GM21528 (cell line): ENCODE measurements at regions not wholly inside any gene's neighbourhood (a gene's known extent, or its start where the extent isn't known, plus 50 kb on each side); places are given as distances from the start of the nearest gene placed in this dataset.

Experiments used
- ATAC-seq: cut with Tn5 transposase; IDR thresholded peaks from one replicate; pipeline ENCODE4 v1.9.1; 2021; ENCODE audit warnings: mild to moderate bottlenecking, moderate library complexity; ENCODE audit not compliant: unreplicated experiment, low FRiP score

DNA sequence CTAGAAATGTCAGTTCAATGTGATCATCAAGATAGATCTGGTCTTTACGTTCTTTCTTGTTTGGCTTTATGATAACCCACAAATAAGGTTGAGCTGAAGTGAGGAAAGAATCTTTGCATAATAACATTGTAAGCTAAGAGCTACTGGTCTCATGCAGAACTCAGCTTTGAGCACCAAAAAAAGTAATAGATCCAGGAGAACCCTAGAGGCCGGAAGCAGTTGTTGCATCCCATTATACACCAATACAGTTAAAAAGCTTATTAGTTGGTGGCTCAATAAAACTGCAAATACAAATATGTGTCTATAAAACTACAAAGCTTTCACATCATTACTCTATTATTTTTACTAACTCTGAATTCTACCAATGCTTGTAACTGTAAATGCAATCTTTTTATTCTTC lies 85.5 kb upstream of the NUDT12 start:
- no peak for ATAC-seq

GRCh38 chr5:103646698-103647614 lies 84.4 kb upstream of the NUDT12 start:
- no peak for ATAC-seq

- no peak for ATAC-seq
Observed at GRCh38 chr5:103645816-103646215, 83.2 kb upstream of the NUDT12 start.

DNA sequence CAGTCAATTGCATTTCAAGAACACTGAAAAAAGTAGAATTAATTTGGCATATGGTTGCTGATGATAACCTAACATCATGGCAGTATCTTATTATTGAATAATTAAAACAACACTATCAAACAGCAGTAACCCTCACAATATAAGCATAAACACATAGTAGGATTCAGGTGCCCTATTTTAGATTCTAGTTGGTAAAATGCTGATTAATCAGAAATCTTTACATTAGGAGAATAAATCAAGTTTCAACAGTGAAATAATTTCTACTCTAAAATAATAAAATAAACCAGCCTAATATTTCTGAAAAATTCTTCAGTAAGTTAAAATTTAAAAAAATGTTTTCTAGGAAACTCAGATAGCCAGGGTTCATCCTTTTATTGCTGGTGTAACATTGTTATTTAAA lies 76.4 kb upstream of the NUDT12 start:
- no peak for ATAC-seq

DNA sequence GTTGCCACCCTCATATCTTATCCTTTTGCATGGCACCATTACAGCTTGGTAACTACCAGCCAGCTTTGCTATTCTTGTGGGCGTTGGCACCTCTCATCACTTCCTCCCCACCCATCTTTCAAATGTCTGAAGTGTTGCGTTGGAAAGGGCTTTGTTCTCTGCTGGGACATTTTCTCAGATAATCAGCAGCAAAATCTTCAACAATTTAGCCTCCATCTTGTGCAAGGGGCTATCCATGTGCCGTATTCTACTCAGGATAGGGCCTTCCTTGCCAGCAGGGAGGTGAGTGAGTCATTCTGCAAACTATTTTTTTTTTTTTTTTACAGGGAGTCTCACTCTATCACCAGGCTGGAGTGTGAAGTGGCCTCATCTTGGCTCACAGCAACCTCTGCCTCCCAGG lies 62.1 kb upstream of the NUDT12 start:
- no peak for ATAC-seq

- no peak for ATAC-seq
Observed at GRCh38 chr5:103624035-103624480, 61.5 kb upstream of the NUDT12 start.

- no peak for ATAC-seq
Observed at GRCh38 chr5:103623425-103623824, 60.8 kb upstream of the NUDT12 start.

- ATAC-seq = no peak
Observed at GRCh38 chr5:103621548-103621930, 59.0 kb upstream of the NUDT12 start.

DNA sequence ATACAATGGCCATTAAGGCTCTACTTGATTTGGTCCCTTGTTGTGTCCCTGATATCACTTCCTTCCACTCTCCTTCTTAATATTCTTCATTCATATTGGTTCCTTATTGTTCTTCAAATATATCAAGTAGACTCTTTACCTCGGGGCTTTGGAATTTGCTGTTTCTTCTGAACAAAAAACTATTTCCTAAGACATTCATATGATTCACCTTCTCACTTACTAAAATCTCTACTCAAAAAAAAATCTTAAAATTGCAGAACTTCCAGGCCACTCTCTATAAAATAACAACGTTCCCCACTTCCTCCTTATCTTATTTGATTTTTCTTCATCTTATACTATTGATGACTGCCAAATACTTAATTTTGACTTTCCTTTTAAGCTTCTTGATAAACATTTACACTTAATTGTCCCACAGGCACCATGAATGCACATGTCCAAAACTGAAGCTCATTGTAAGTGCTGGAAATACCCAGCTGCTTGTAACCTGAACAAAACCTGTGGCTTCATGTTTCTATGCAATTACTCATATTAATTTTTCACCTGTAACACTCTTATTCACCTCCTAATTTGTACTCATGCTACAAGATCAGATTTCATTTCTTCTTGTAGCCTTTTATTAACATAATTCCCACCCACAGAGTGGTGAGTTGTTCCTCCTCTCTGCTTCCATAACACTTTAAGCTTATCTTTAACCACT lies 58.4 kb upstream of the NUDT12 start:
- ATAC-seq = no peak

GRCh38 chr5:103617913-103618312 lies 55.3 kb upstream of the NUDT12 start:
- ATAC-seq = no peak

GRCh38 chr5:103617090-103617489 lies 54.5 kb upstream of the NUDT12 start:
- ATAC-seq = no peak

DNA sequence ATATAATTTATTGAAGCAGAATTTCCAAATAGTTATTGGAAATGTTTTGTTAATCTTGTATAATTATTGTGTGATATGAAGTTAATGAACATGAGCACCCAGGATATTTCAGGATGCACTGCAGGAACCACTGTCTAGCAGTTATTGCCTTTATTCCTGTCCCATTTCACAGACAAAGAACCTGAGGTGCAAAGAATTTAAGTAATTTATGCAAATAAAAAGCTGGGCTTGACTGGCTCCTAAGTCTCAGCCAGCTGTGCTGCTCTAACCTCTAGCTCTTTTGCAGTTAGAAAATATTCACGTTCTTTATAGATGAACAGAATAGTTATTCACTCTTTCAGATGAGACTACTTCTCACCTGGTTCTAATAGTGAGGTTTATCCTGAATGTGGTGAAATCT lies 50.0 kb upstream of the NUDT12 start:
- no peak for ATAC-seq
